ENCODE measurements at regions not wholly inside any gene's neighbourhood (a gene's known extent, or its start where the extent isn't known, plus 50 kb on each side); places are given as distances from the start of the nearest gene placed in this dataset.
"Not testable (repeated sequence)": the region's sequence is repeated elsewhere in the genome, so short reads cannot be mapped to it uniquely, and the experiment has no call there.

DNA sequence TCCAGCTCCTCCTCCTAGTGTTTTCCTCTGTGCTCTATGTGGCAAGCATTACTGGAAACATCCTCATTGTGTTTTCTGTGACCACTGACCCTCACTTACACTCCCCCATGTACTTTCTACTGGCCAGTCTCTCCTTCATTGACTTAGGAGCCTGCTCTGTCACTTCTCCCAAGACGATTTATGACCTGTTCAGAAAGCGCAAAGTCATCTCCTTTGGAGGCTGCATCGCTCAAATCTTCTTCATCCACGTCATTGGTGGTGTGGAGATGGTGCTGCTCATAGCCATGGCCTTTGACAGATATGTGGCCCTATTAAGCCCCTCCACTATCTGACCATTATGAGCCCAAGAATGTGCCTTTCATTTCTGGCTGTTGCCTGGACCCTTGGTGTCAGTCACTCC is 64.0 kb downstream of the OR4F15 start:
- H3K27me3 Mint-ChIP-seq; POLR2A ChIA-PET; H3K4me3 ChIP-seq (ENCODE audit: low read length): not testable (repeated sequence)

DNA sequence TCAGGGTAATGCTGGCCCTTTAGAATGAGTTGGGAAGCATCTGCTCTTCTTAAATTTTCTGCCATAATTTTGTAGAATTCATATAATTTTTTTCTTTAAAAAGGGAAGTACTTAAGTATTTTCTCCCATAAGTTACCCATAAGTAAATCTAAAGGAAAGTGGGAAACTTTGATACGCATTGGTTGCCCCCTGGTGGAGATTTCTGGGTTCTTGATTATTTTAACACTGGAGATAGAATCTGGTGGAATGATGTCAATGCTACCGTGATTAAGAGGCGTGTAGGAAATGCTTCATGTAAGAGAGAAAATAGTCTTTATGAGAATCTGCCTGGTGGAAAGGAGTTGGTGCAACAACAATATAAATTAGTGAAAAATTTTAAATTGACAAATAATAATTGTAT is 65.6 kb downstream of the OR4F15 start:
- H3K9me3 Mint-ChIP-seq; H3K27me3 Mint-ChIP-seq; POLR2A ChIA-PET; H3K4me1 ChIP-seq (ENCODE audit: insufficient read depth, low read length); H3K4me1 Mint-ChIP-seq; H3K27ac ChIP-seq (ENCODE audit: low read depth, low read length); H3K4me3 Mint-ChIP-seq; H3K27ac Mint-ChIP-seq; H3K27me3 ChIP-seq (ENCODE audit: insufficient read depth, low read length, poor library complexity, severe bottlenecking); H3K36me3 Mint-ChIP-seq; DNase-seq; H3K36me3 ChIP-seq (ENCODE audit: insufficient read depth, low read length); CTCF ChIA-PET; H3K4me3 ChIP-seq (ENCODE audit: low read length); H3K9me3 ChIP-seq (ENCODE audit: low read length): not testable (repeated sequence)

More for the DNA sequence above, 64.0 kb downstream of the OR4F15 start:
- H3K4me1 ChIP-seq (ENCODE audit: insufficient read depth, low read length); H3K27me3 ChIP-seq (ENCODE audit: insufficient read depth, low read length, poor library complexity, severe bottlenecking); DNase-seq; H3K9me3 Mint-ChIP-seq; H3K4me1 Mint-ChIP-seq; H3K27ac Mint-ChIP-seq; H3K36me3 Mint-ChIP-seq; H3K36me3 ChIP-seq (ENCODE audit: insufficient read depth, low read length); H3K27ac ChIP-seq (ENCODE audit: low read depth, low read length); H3K4me3 Mint-ChIP-seq; H3K9me3 ChIP-seq (ENCODE audit: low read length); CTCF ChIA-PET: not testable (repeated sequence)

DNA sequence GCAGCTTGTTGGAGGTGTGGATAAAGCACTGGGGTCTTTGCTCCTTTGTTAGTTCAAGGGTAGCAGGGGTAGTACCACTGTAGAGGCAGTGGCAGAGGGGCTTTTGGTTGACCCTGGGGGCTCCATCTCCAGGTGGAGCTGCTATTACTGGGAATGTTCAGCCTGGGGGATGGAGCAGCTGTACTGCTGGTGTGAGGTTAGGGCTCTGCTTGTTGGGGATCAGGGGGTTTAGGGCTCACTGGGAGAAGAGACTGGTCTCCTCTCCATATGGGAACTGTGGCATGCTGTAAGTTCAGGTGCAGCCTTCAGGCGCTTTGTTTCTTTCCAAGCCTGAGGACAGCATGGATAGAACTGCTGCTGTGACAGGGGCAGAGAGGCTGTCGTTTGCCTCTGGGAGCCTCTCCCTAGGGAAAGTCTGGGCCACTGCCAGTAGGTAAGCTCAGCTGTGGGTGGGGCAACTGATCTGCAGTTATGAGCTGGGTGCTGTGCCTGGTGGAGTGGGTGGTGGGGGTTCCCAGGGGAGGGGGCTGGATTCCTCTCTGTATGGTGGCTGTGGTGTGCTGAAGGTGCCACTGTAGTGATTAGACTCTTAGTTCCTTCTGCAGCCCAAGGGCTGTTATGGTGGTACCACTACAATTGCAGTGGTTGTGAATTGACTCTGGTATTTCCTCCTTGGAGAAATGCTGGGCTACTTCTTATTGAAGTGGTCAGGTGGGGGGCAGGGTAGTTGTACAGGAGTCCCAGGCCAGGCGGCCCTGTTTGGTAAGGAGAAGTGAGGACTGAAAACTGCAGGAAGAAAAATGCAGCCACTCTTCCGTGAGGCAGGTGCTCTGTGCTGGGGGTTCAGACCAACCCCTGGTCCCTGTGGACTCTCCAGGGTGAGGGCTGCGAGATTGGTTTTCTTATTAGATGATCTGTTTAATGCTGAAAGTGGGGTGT is 100.6 kb downstream of the OR4F15 start:
- H3K27ac ChIP-seq (ENCODE audit: low read depth, low read length); DNase-seq; H3K27me3 Mint-ChIP-seq; H3K9me3 Mint-ChIP-seq; H3K27me3 ChIP-seq (ENCODE audit: insufficient read depth, low read length, poor library complexity, severe bottlenecking); H3K4me1 Mint-ChIP-seq; POLR2A ChIA-PET; H3K4me3 ChIP-seq (ENCODE audit: low read length); H3K36me3 Mint-ChIP-seq; H3K36me3 ChIP-seq (ENCODE audit: insufficient read depth, low read length); CTCF ChIA-PET; H3K4me3 Mint-ChIP-seq; H3K9me3 ChIP-seq (ENCODE audit: low read length); H3K4me1 ChIP-seq (ENCODE audit: insufficient read depth, low read length); H3K27ac Mint-ChIP-seq: not testable (repeated sequence)

DNA sequence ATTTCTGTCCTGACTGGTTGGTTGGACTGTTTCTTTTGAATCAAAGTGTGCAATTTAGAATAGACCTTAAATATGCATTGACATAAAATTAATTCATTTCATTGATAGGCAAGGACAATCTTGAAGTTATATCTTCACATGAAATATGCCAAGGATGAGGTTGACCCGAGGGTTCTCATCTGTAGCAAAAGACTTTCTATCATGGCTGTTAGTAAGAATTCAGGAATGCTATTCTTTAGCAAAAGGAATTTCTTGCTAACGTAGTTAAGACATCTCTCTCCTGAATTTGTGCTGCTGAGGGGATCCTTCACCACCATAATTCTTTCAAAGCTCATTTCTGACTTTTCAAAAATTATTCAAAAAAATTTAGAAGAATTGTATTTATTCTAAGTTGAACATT is 112.6 kb downstream of the OR4F15 start:
- H3K9me3 ChIP-seq (ENCODE audit: low read length); H3K4me3 Mint-ChIP-seq; H3K27ac Mint-ChIP-seq; DNase-seq; H3K9me3 Mint-ChIP-seq; CTCF ChIA-PET; H3K36me3 Mint-ChIP-seq; H3K4me1 ChIP-seq (ENCODE audit: insufficient read depth, low read length); H3K4me3 ChIP-seq (ENCODE audit: low read length); H3K27ac ChIP-seq (ENCODE audit: low read depth, low read length); H3K36me3 ChIP-seq (ENCODE audit: insufficient read depth, low read length); H3K4me1 Mint-ChIP-seq; H3K27me3 Mint-ChIP-seq; POLR2A ChIA-PET; H3K27me3 ChIP-seq (ENCODE audit: insufficient read depth, low read length, poor library complexity, severe bottlenecking): not testable (repeated sequence)

DNA sequence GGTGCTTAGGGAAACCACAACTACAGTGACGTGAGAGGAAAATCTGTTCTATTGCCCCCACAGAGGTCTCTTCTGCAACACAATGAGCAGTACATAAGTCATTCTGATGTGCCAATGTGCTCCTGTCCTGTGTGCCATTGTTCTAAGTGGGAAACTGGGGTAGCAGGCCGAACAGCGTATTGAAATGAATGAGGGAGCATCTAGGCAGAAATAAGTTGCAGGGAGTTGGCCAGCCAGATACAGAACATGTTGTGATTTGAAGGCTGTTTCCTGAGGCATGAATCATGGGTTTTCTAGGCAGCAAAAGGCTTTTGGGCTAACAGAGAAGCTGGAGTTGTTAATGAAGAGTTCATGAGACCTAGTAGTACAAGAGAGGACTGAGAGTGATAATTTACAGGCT is 122.5 kb downstream of the OR4F15 start:
- H3K36me3 Mint-ChIP-seq; H3K27ac Mint-ChIP-seq; H3K27me3 ChIP-seq (ENCODE audit: insufficient read depth, low read length, poor library complexity, severe bottlenecking); POLR2A ChIA-PET; H3K27me3 Mint-ChIP-seq; H3K9me3 ChIP-seq (ENCODE audit: low read length); DNase-seq; H3K4me3 Mint-ChIP-seq; H3K4me1 Mint-ChIP-seq; H3K36me3 ChIP-seq (ENCODE audit: insufficient read depth, low read length); H3K4me1 ChIP-seq (ENCODE audit: insufficient read depth, low read length); H3K9me3 Mint-ChIP-seq; CTCF ChIA-PET; H3K4me3 ChIP-seq (ENCODE audit: low read length); H3K27ac ChIP-seq (ENCODE audit: low read depth, low read length): not testable (repeated sequence)

DNA sequence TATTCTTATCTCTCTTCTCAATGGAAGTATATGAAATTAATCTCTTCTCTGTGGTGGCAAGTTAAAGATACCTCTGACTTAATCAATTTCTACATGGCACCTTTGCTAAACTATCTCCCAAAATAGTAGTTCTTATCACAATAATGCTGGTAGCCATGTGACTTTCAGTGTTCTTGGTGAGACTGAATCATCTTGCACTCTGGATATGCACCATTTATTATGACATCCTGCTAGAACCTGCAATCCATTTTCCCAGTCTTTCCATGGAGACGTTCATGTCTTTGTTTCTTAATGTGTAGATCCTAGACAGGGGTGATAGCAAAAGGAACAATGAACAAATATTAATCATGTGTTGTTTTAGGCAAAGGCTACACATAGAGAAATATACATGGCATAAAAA is 125.4 kb downstream of the OR4F15 start:
- H3K36me3 Mint-ChIP-seq; H3K9me3 Mint-ChIP-seq; CTCF ChIA-PET; H3K4me1 ChIP-seq (ENCODE audit: insufficient read depth, low read length); H3K4me3 ChIP-seq (ENCODE audit: low read length); H3K9me3 ChIP-seq (ENCODE audit: low read length); POLR2A ChIA-PET; H3K4me1 Mint-ChIP-seq; H3K4me3 Mint-ChIP-seq; H3K36me3 ChIP-seq (ENCODE audit: insufficient read depth, low read length); H3K27me3 ChIP-seq (ENCODE audit: insufficient read depth, low read length, poor library complexity, severe bottlenecking); H3K27ac ChIP-seq (ENCODE audit: low read depth, low read length); DNase-seq; H3K27ac Mint-ChIP-seq; H3K27me3 Mint-ChIP-seq: not testable (repeated sequence)

DNA sequence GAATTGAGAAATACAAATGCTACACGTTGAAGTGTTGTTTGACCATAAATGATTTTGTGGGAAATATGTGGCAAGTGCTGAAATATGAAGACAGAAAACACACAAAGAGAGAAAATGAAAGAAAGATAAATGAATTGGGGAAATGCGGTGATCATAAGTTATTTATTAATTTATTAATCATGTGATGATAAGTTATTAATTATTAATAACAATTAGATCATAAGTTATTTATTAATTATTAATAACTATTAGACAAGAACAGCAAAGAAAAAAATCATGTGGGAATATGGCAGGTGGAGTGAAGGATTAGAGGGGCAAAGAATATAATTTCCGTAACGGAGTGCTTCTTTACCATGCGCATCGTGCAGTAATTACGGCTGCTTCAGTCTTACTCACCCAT is 126.6 kb downstream of the OR4F15 start:
- POLR2A ChIA-PET; H3K27me3 ChIP-seq (ENCODE audit: insufficient read depth, low read length, poor library complexity, severe bottlenecking); H3K4me1 ChIP-seq (ENCODE audit: insufficient read depth, low read length); H3K4me3 ChIP-seq (ENCODE audit: low read length); H3K27ac Mint-ChIP-seq; H3K36me3 ChIP-seq (ENCODE audit: insufficient read depth, low read length); H3K4me1 Mint-ChIP-seq; H3K27ac ChIP-seq (ENCODE audit: low read depth, low read length); H3K9me3 Mint-ChIP-seq; DNase-seq; H3K27me3 Mint-ChIP-seq; H3K4me3 Mint-ChIP-seq; H3K9me3 ChIP-seq (ENCODE audit: low read length); CTCF ChIA-PET; H3K36me3 Mint-ChIP-seq: not testable (repeated sequence)

DNA sequence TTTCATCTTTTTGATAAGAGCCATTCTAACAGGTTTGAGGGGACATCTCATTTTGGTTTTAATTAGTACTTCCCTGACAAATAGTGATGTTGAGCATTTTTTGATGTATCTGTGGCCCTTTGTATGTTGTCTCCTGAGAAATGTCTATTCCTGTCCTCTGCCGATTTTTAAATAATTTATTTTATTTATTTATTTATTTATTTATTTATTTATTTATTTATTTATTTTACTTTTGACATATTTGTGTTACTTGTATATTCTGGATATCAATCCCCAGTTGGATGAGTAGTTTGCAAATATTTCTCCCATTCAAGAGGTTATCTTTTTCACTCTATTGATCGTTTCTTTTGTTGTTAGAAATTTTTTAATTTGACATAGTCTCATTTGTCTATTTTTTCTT is 133.9 kb downstream of the OR4F15 start:
- H3K9me3 ChIP-seq (ENCODE audit: low read length); H3K9me3 Mint-ChIP-seq; DNase-seq; H3K36me3 Mint-ChIP-seq; H3K36me3 ChIP-seq (ENCODE audit: insufficient read depth, low read length); H3K4me3 ChIP-seq (ENCODE audit: low read length); H3K27ac ChIP-seq (ENCODE audit: low read depth, low read length); CTCF ChIA-PET; POLR2A ChIA-PET; H3K4me1 Mint-ChIP-seq; H3K27me3 Mint-ChIP-seq; H3K27ac Mint-ChIP-seq; H3K27me3 ChIP-seq (ENCODE audit: insufficient read depth, low read length, poor library complexity, severe bottlenecking); H3K4me1 ChIP-seq (ENCODE audit: insufficient read depth, low read length); H3K4me3 Mint-ChIP-seq: not testable (repeated sequence)

DNA sequence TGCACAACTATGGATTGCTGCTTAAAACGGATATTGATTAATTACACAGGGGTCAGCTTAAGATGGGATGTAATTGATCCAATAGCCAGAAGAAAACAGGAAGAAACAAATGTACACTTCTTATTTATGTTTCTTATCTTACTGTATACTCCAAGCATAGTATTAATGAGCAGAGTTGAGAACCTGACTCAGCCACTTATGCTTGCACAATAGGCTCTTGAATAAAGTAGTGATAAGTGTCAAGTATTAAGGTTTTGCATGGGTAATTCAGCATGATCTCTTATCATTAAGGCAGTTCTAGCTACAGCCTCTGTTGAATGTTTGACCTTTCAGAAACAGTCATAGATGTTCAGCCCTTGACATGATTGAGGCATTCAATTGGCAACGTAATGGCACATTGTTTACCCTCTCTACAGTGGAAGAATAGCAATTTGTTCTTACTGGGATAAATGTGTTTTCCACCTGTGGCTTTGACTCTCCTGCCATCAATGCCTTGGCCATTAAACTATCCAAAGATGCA is 136.5 kb downstream of the OR4F15 start:
- H3K4me1 ChIP-seq (ENCODE audit: insufficient read depth, low read length); CTCF ChIA-PET; H3K27ac Mint-ChIP-seq; POLR2A ChIA-PET; DNase-seq; H3K36me3 ChIP-seq (ENCODE audit: insufficient read depth, low read length); H3K4me3 ChIP-seq (ENCODE audit: low read length); H3K4me3 Mint-ChIP-seq; H3K27me3 Mint-ChIP-seq; H3K4me1 Mint-ChIP-seq; H3K36me3 Mint-ChIP-seq; H3K9me3 ChIP-seq (ENCODE audit: low read length); H3K9me3 Mint-ChIP-seq; H3K27ac ChIP-seq (ENCODE audit: low read depth, low read length); H3K27me3 ChIP-seq (ENCODE audit: insufficient read depth, low read length, poor library complexity, severe bottlenecking): not testable (repeated sequence)
